Stimulated activated CD4-positive, alpha-beta T cell treated with anti-CD3 and anti-CD28 coated beads, Interleukin-12 subunit alpha, Interleukin-12 subunit beta, amount 100 ng/mL, for 48 hours (primary cell): ENCODE measurements at regions not wholly inside any gene's neighbourhood (a gene's known extent, or its start where the extent isn't known, plus 50 kb on each side); places are given as distances from the start of the nearest gene placed in this dataset.

Experiments
- DNase-seq, 3 donors: peaks; one replicate each; pipeline ENCODE4 v3.0.0-alpha.2; 2020; ENCODE audit warnings: low read depth in 2 of 3, low spot score in 1 of 3

GRCh38 chr3:177524742-177525141, 327.5 kb upstream of the TBL1XR1 start:
- DNase-seq = no peak

DNA sequence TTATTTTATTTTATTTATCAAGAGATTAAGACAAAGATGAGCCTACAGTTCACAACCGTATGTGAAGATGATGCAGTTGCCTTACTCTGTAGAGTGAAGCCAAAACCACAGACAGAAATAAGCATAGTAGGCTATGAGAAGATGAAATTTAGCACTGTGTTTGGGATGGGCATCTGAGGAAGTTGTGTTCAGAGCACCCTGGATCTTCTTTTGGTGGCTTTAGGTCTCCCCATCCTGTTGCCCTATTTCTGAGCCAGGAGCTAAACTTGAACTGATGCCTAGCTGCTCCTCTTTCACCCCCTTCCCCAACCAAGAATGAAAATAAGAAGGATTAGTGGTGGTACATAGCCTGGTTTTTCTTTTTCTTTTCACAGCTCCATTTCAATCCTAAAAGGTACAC, 328.1 kb upstream of the TBL1XR1 start:
- no peak for DNase-seq

DNA sequence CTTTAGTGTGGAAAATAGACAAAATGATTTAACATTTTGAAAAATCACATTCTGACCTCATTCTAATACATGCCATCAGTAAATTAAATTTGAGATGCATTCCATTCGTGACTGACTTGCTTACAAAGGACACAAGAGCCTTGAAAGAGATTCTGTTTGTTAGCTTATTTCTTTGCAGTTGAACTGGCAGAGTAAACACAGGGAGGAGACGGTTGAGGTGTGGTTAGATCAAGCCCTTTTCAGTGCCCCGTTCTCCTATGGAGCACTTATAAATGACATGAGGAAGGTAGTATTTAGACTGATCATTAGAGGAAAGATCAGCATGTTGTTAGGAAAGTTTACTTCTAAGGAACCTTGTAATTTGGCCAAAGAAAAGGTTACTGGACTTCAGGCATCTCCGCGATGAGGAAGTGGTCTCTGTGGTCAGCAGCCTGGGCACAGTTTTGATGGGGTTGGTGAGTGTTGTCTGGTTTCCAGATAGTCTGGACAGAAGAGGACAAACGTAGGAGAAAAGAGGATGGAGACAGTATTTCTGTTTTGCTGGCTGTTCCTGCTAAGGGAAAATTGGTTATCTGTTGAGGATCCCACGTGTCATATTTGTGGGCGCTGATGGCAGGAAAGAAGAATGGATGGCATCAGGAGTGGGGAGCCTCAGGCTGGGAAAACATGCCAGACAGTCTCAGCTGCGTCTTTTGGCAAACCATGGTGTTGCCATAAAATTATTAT, 328.9 kb upstream of the TBL1XR1 start:
- DNase-seq = no peak

- no peak for DNase-seq
Measured at GRCh38 chr3:177527182-177527581, 329.9 kb upstream of the TBL1XR1 start.

DNA sequence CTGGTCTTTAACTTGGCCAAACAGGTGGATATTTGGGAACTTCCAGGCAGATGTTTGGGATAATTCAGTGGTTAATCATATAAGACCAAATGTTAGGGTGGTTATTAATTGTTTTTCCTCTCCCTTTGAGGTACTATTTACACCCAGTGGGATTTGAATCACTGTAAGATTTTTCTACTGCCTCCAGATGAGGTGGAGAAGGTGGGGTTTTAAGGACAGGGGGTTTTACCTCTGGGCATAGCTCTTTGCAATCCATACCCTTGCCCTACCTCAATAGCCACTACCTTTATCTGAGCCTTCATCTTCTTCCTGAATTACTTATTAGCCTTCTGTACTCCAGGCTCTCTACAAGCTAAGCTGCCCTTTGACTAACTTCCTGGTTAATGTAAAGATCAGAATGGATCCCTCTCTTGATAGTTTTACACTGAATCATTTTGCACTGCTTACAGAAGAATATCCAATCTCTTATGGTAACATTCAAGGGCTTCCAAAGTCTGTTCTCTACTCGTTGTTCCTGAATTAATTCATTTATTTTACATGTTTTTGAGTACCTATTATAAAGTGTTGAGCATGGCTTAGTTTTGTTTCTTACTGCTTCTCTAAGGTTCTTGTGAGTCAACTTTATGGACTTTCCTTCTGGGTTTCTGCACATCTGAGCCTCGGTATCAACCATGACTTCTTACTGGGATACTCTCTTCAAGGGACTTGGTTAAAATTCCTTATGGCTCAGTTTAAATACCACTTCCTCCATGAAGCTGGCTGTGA, 331.2 kb upstream of the TBL1XR1 start:
- DNase-seq = no peak

- no peak for DNase-seq
Measured at GRCh38 chr3:177529071-177529550, 331.8 kb upstream of the TBL1XR1 start.

GRCh38 chr3:177529716-177530335, 332.5 kb upstream of the TBL1XR1 start:
- DNase-seq = no peak

- DNase-seq = no peak
Measured at GRCh38 chr3:177530908-177531307, 333.6 kb upstream of the TBL1XR1 start.

DNA sequence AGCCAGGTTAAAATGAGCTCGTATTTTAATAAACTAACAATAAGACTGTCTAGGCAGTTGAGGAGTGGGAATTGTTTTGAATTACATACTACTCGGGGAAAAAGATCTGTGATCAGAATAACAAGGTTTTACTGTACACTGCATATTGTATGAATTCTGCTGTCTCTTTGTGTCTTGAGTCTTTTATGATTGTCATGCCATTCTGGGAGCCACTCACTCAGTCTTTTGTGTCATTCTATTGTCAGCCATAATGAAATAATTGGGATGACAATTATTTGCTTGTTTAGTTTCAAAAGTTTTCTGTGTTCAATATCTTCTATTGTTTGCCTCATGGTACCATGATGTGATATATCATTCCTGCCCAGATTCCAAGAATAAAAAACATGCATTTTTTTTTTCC, 339.6 kb upstream of the TBL1XR1 start:
- no peak for DNase-seq

- DNase-seq = no peak
Measured at GRCh38 chr3:177537612-177538011, 340.3 kb upstream of the TBL1XR1 start.

GRCh38 chr3:177538048-177538749, 340.9 kb upstream of the TBL1XR1 start:
- DNase-seq = no peak

DNA sequence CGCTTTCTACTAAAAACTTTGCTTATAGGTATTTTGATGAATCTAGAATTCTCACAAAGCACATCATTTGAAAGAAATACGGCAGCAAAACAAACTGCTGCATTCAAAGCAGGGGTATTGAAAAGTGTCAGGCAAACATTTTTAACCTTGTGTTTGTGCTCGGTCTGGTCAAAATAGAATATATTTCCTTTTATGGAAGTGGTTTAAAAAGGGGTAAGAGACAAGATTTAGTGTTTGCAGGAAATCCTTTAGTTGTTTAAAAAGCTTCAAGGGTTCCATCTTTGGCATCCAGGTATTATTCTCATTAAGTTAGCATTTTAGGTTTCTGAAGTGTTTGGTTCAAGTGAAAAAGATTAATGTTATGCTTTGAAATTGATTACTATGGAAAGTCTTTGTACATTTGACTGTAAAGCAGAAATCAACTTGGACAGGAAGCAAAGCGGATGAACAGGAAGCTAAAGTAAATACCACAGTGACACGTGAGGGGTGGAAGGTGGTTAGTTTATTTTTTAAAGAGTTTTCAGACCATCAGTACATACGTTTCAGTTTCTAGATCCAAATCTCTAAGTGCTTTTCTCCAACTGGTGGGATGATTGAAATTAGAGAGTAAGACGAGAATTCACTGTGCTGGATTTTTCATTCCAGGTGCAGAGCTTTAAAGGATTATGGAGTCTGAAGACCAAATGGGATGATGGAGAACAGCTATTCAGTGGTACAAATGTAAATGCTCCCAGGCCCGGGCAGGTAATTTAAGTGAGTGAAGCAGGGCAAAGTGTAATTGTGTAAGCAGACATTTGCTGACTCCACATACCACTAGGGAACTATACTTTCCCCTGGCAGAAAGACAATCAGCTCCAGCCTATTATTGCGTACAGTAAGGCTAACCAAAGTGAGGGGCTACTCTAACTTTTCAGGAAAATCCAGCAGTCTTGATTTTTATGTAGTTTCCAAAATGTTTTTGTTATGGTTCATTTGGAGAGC, 341.8 kb upstream of the TBL1XR1 start:
- DNase-seq = no peak

- DNase-seq = no peak
Measured at GRCh38 chr3:177541541-177541940, 344.3 kb upstream of the TBL1XR1 start.

DNA sequence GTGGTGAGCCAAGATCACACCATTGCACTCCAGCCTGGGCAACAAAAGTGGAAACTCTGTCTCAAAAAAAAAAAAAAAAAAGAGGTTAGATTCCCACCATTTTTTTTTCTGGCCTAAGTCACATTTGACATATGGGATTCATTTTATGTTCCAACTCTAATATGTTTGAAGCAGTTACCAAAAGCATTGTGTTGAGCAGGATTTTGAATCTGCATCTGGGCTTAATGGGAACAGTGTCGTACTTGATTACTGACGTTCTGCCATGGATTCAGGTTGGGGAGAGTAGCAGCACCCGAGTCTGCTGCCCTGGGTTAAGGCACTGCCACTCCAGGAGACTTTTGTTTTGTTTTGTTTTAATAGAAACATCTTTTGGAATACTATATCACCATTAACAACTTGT, 348.7 kb upstream of the TBL1XR1 start:
- DNase-seq = no peak

DNA sequence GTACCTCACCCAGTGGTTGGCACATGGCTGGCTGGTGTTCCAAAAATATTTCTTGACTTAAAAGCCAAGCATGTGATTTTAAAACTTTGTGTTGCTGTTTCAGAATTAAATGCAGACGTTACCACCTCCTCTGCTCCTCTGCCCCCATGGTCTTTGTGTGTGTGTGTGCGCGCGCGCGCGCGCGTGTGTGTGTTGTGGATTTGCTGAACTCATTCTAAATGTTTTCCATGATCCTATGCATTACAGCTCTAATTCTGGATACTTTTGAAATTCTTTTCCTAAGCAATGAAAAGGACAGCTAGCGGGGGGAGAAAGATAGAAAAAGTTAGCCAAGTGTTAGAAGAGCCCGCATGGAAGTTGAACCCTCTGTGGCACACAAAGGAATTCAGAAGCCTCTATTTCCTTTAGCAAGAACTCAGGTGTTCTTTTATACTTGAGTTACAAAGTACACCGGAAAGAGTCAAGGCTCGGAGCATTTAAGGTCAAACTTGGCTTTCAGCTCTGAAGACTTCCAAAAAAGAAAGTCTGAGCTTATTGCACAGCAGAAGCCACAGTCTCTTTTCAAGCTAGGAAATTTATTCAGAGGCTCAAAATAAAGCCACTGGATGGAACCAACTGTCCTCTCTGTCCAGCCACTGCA, 350.5 kb upstream of the TBL1XR1 start:
- DNase-seq = no peak

DNA sequence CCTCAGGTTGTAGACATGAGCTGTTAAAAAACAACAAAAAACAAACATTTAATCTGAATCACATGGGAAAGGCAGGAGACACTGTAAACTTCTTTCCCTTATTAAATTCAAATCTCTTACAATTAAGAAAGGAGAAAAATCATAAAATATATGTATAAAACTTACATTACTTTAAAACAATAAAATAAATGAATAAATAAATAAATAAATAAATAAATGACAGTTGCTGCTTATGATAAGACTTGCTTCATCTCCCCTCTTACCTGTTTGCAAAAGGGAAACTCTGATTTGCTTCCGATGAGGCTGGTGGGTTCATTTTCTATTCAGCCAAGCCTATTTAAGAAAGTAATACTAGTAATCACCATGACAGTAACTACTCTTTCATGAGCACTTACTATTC, 353.4 kb upstream of the TBL1XR1 start:
- no peak for DNase-seq

DNA sequence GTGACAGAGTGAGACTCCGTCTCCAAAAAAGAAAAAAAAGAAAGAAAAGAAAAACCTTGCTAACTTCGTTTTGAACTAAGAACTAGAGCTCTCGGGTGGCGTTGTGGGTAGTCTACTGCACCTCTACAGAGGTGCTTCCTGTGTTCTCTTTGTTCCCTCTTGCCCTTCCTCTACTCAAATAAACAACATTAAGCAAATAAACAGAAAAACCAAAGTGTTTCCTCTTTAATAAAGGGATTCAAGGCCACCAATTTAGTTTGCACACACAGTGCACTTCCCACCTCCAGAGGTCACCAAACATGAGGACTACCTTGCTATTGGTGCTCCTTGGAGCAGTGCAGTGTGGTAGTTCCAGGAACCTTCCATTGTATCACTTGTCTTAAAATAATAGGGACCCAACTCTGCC, 354.2 kb upstream of the TBL1XR1 start:
- no peak for DNase-seq

GRCh38 chr3:177552051-177552450, 354.8 kb upstream of the TBL1XR1 start:
- DNase-seq = no peak

DNA sequence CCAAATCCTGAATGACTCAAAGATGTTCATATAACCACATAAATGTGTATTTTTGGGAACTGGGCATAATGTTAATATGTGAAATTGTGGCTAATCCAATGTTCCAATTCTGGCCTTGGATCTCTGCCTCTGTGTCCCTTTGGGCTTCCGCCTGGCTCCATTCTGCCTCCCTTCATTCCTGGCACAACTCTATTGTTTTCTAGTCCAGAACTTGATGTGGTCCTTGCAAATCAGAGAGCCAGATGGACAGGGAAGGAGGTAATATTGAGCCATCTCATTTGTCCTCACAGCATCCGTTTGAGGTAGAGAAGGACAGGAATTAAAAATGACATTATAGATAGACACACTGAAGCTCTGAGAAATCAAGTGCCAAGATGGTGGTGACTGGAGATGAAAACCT, 355.7 kb upstream of the TBL1XR1 start:
- no peak for DNase-seq

DNA sequence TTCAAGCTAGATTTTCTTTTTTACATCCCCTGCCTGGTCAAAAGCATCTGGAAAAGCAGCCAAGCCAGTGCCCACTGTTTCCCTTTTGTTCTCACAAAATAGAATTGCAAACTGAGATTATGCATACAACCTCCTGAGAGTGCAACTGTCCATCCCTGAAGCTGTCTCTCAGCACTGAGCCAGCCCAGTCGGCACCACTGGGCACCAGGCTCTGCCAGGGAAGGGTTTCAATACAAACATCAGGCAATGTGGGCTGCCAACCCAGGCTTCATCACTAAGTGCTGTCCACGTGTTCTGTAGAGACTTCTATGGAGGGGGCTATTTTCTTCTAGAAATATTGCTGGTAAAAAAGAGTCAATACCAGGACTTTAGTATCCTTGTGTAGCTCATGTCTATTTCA, 356.3 kb upstream of the TBL1XR1 start:
- no peak for DNase-seq
